ENCODE measurements at regions not wholly inside any gene's neighbourhood (a gene's known extent, or its start where the extent isn't known, plus 50 kb on each side); places are given as distances from the start of the nearest gene placed in this dataset.

GRCh38 chr13:44768775-44769581, 192.8 kb upstream of the TSC22D1 start:
- H3K4me2 ChIP-seq (ENCODE audit: control insufficient read depth, extremely low read depth, insufficient read depth, low read depth, low read length) = peak overlapping the region; percentile 35
- no peaks in the 10 kb centered on the region for H3K9me1 ChIP-seq (ENCODE audit: control insufficient read depth, extremely low read depth, insufficient read depth, low read length)
- H3K4me3 ChIP-seq (ENCODE audit: control insufficient read depth in 2 of 3, extremely low read depth in 1 of 3, insufficient read depth in 2 of 3, low read depth in 1 of 3, low read length in 3 of 3) = no peak overlapping the region
- H4K20me1 ChIP-seq (ENCODE audit: control insufficient read depth, extremely low read depth, insufficient read depth, low read length) = no peaks in the 10 kb centered on the region
- H3K79me2 ChIP-seq (ENCODE audit: control insufficient read depth, insufficient read depth, low read length) = no peaks in the 10 kb centered on the region
- no peaks in the 10 kb centered on the region for H3K27me3 ChIP-seq (ENCODE audit: control insufficient read depth, extremely low read depth, insufficient read depth, low read length)
- H3K27ac ChIP-seq (ENCODE audit: control insufficient read depth, insufficient read depth, low read length) = peak overlapping the region; percentile 40
- H3K9me3 ChIP-seq (ENCODE audit: control insufficient read depth, low read depth, low read length) = no peaks in the 10 kb centered on the region
- peaks cover 30% of the 10 kb centered on the region for H3K4me1 ChIP-seq (ENCODE audit: control insufficient read depth, extremely low read depth, insufficient read depth, low read length)
- DNase-seq (ENCODE audit: low read depth, low spot score) (no peak), FAIRE-seq (peak; percentile 77)
- TF ChIP-seq EZH2 (IDR thresholded peaks at IDR 0.05; ENCODE audit: low read length) = no peak
- no peak for TF ChIP-seq CTCF (optimal IDR thresholded peaks at IDR 0.05 in 1 of 3, IDR thresholded peaks at IDR 0.05 in 1 of 3, conservative IDR thresholded peaks at IDR 0.05 in 1 of 3; ENCODE audit: extremely low read depth in 1 of 3, insufficient read depth in 2 of 3, low read length in 3 of 3)
- no peak overlapping the region for H3K9ac ChIP-seq (ENCODE audit: control insufficient read depth, extremely low read depth, insufficient read depth, low read length)
- peak overlapping the region; percentile 40 for H2AFZ ChIP-seq (ENCODE audit: control insufficient read depth, low read length)
- dilution Hi-C loops (cut with MboI; ENCODE audit: extremely low pct_ligation_motif_present, low sequenced_read_pairs) = no loop called here
- H3K36me3 ChIP-seq (ENCODE audit: control insufficient read depth in 2 of 2, extremely low read depth in 1 of 2, insufficient read depth in 2 of 2, low read length in 2 of 2) = no peaks in the 10 kb centered on the region

GRCh38 chr13:44768239-44768638, 192.1 kb upstream of the TSC22D1 start:
- no peak for DNase-seq (ENCODE audit: low read depth, low spot score)
- Histone ChIP-seq H2AFZ (ENCODE audit: control insufficient read depth, low read length) (peak overlapping the region; percentile 50), H3K27ac (ENCODE audit: control insufficient read depth, insufficient read depth, low read length) (no peak overlapping the region), H3K4me2 (ENCODE audit: control insufficient read depth, extremely low read depth, insufficient read depth, low read depth, low read length) (peak overlapping the region; percentile 35), H4K20me1 (ENCODE audit: control insufficient read depth, extremely low read depth, insufficient read depth, low read length) (no peaks in the 10 kb centered on the region), H3K4me3 (ENCODE audit: control insufficient read depth in 2 of 3, extremely low read depth in 1 of 3, insufficient read depth in 2 of 3, low read depth in 1 of 3, low read length in 3 of 3) (no peak overlapping the region), H3K9me3 (ENCODE audit: control insufficient read depth, low read depth, low read length) (no peaks in the 10 kb centered on the region), H3K27me3 (ENCODE audit: control insufficient read depth, extremely low read depth, insufficient read depth, low read length) (no peaks in the 10 kb centered on the region), H3K9me1 (ENCODE audit: control insufficient read depth, extremely low read depth, insufficient read depth, low read length) (no peaks in the 10 kb centered on the region), H3K9ac (ENCODE audit: control insufficient read depth, extremely low read depth, insufficient read depth, low read length) (no peak overlapping the region), H3K79me2 (ENCODE audit: control insufficient read depth, insufficient read depth, low read length) (no peaks in the 10 kb centered on the region), H3K4me1 (ENCODE audit: control insufficient read depth, extremely low read depth, insufficient read depth, low read length) (peaks cover 38% of the 10 kb centered on the region), H3K36me3 (ENCODE audit: control insufficient read depth in 2 of 2, extremely low read depth in 1 of 2, insufficient read depth in 2 of 2, low read length in 2 of 2) (no peaks in the 10 kb centered on the region)
- no peak for FAIRE-seq
- no peak for TF ChIP-seq CTCF (optimal IDR thresholded peaks at IDR 0.05 in 1 of 3, IDR thresholded peaks at IDR 0.05 in 1 of 3, conservative IDR thresholded peaks at IDR 0.05 in 1 of 3; ENCODE audit: extremely low read depth in 1 of 3, insufficient read depth in 2 of 3, low read length in 3 of 3)
- no peak for TF ChIP-seq EZH2 (IDR thresholded peaks at IDR 0.05; ENCODE audit: low read length)
- dilution Hi-C loops (cut with MboI; ENCODE audit: extremely low pct_ligation_motif_present, low sequenced_read_pairs) = no loop called here

Measured in keratinocyte (primary cell).